ENCODE measurements at regions not wholly inside any gene's neighbourhood (a gene's known extent, or its start where the extent isn't known, plus 50 kb on each side); places are given as distances from the start of the nearest gene placed in this dataset.

GRCh38 chr16:6343157-6343556, 989.5 kb upstream of the RBFOX1 start:
- H3K4me3 ChIP-seq (ENCODE audit: low read length), result no peak overlapping the region
- no peak for DNase-seq (ENCODE audit: low read depth, low spot score)

GRCh38 chr16:6341981-6342380, 990.7 kb upstream of the RBFOX1 start:
- DNase-seq (ENCODE audit: low read depth, low spot score), result no peak
- no peak overlapping the region for H3K4me3 ChIP-seq (ENCODE audit: low read length)

GRCh38 chr16:6335072-6335471, 997.6 kb upstream of the RBFOX1 start:
- no peak overlapping the region for H3K4me3 ChIP-seq (ENCODE audit: low read length)
- DNase-seq (ENCODE audit: low read depth, low spot score), result peak; percentile 55

- DNase-seq (ENCODE audit: low read depth, low spot score), result no peak
- H3K4me3 ChIP-seq (ENCODE audit: low read length), result no peak overlapping the region
Measured at GRCh38 chr16:6331770-6332169, 1000.9 kb upstream of the RBFOX1 start.

- H3K4me3 ChIP-seq (ENCODE audit: low read length), result no peak overlapping the region
- no peak for DNase-seq (ENCODE audit: low read depth, low spot score)
Measured at GRCh38 chr16:6317934-6318333, 1014.7 kb upstream of the RBFOX1 start.

- no peak for DNase-seq (ENCODE audit: low read depth, low spot score)
- no peak overlapping the region for H3K4me3 ChIP-seq (ENCODE audit: low read length)
Measured at GRCh38 chr16:6309271-6309670, 1023.4 kb upstream of the RBFOX1 start.

- DNase-seq (ENCODE audit: low read depth, low spot score), result no peak
- H3K4me3 ChIP-seq (ENCODE audit: low read length), result no peak overlapping the region
Measured at GRCh38 chr16:6308176-6308575, 1024.5 kb upstream of the RBFOX1 start.

GRCh38 chr16:6300523-6300922, 1032.1 kb upstream of the RBFOX1 start:
- no peak for DNase-seq (ENCODE audit: low read depth, low spot score)
- H3K4me3 ChIP-seq (ENCODE audit: low read length), result no peak overlapping the region

- no peak for DNase-seq (ENCODE audit: low read depth, low spot score)
- no peak overlapping the region for H3K4me3 ChIP-seq (ENCODE audit: low read length)
Measured at GRCh38 chr16:6297666-6298410, 1034.8 kb upstream of the RBFOX1 start.

- DNase-seq (ENCODE audit: low read depth, low spot score), result no peak
- H3K4me3 ChIP-seq (ENCODE audit: low read length), result no peak overlapping the region
Measured at GRCh38 chr16:6286176-6286575, 1046.5 kb upstream of the RBFOX1 start.

- no peak overlapping the region for H3K4me3 ChIP-seq (ENCODE audit: low read length)
- DNase-seq (ENCODE audit: low read depth, low spot score), result no peak
Measured at GRCh38 chr16:6284731-6285130, 1047.9 kb upstream of the RBFOX1 start.

GRCh38 chr16:6281994-6282393, 1050.7 kb upstream of the RBFOX1 start:
- no peak for DNase-seq (ENCODE audit: low read depth, low spot score)
- H3K4me3 ChIP-seq (ENCODE audit: low read length), result no peak overlapping the region

- no peak overlapping the region for H3K4me3 ChIP-seq (ENCODE audit: low read length)
- DNase-seq (ENCODE audit: low read depth, low spot score), result no peak
Measured at GRCh38 chr16:6281274-6281673, 1051.4 kb upstream of the RBFOX1 start.

GRCh38 chr16:6280055-6280454, 1052.6 kb upstream of the RBFOX1 start:
- no peak overlapping the region for H3K4me3 ChIP-seq (ENCODE audit: low read length)
- no peak for DNase-seq (ENCODE audit: low read depth, low spot score)

- H3K4me3 ChIP-seq (ENCODE audit: low read length), result no peak overlapping the region
- no peak for DNase-seq (ENCODE audit: low read depth, low spot score)
Measured at GRCh38 chr16:6279286-6279685, 1053.4 kb upstream of the RBFOX1 start.

GRCh38 chr16:6274351-6274750, 1058.3 kb upstream of the RBFOX1 start:
- no peak for DNase-seq (ENCODE audit: low read depth, low spot score)
- H3K4me3 ChIP-seq (ENCODE audit: low read length), result no peak overlapping the region

GRCh38 chr16:6267682-6268081, 1065.0 kb upstream of the RBFOX1 start:
- DNase-seq (ENCODE audit: low read depth, low spot score), result no peak
- H3K4me3 ChIP-seq (ENCODE audit: low read length), result no peak overlapping the region

GRCh38 chr16:6266703-6267102, 1065.9 kb upstream of the RBFOX1 start:
- DNase-seq (ENCODE audit: low read depth, low spot score), result no peak
- no peak overlapping the region for H3K4me3 ChIP-seq (ENCODE audit: low read length)

GRCh38 chr16:6265968-6266367, 1066.7 kb upstream of the RBFOX1 start:
- no peak for DNase-seq (ENCODE audit: low read depth, low spot score)
- H3K4me3 ChIP-seq (ENCODE audit: low read length), result no peak overlapping the region

- no peak overlapping the region for H3K4me3 ChIP-seq (ENCODE audit: low read length)
- no peak for DNase-seq (ENCODE audit: low read depth, low spot score)
Measured at GRCh38 chr16:6258056-6258455, 1074.6 kb upstream of the RBFOX1 start.

GRCh38 chr16:6252541-6252940, 1080.1 kb upstream of the RBFOX1 start:
- no peak overlapping the region for H3K4me3 ChIP-seq (ENCODE audit: low read length)
- DNase-seq (ENCODE audit: low read depth, low spot score), result no peak

Measured in Jurkat, Clone E6-1 (cell line).